Loucy (cell line): ENCODE measurements at regions not wholly inside any gene's neighbourhood (a gene's known extent, or its start where the extent isn't known, plus 50 kb on each side); places are given as distances from the start of the nearest gene placed in this dataset.

Source experiments
- CTCF ChIP-seq: fragments of 200-600 bp; sonication (generic); conservative IDR thresholded peaks from 2 replicates; pipeline ENCODE4 v1.5.1; 2014; ENCODE audit warnings: mild to moderate bottlenecking, antibody characterized with exemption, low read length
- EZH2phosphoT487 ChIP-seq: fragments of 200-600 bp; IDR thresholded peaks from 2 replicates; pipeline ENCODE4 v1.6.1; 2018; ENCODE audit warnings: antibody characterized with exemption, mild to moderate bottlenecking, moderate library complexity, borderline replicate concordance

GRCh38 chr10:31599626-31600504 lies 280.8 kb downstream of the ZEB1 start:
- TF ChIP-seq CTCF, result no peak
- TF ChIP-seq EZH2phosphoT487, result no peak
